ENCODE measurements at regions not wholly inside any gene's neighbourhood (a gene's known extent, or its start where the extent isn't known, plus 50 kb on each side); places are given as distances from the start of the nearest gene placed in this dataset.

- H3K27me3 ChIP-seq (ENCODE audit: control insufficient read depth, insufficient read depth, low read length), result peaks cover 4% of the 10 kb centered on the region
- no peak overlapping the region for H3K4me3 ChIP-seq (ENCODE audit: low read length)
- no peak overlapping the region for H3K27ac ChIP-seq (ENCODE audit: low read length)
- no peak overlapping the region for H3K9ac ChIP-seq (ENCODE audit: low read length)
- no peaks in the 10 kb centered on the region for H3K36me3 ChIP-seq (ENCODE audit: control insufficient read depth, low read depth, low read length)
- H3K4me1 ChIP-seq (ENCODE audit: control insufficient read depth, low read depth, low read length), result no peaks in the 10 kb centered on the region
- no peaks in the 10 kb centered on the region for H3K9me3 ChIP-seq (ENCODE audit: control insufficient read depth, low read depth, low read length)
These were observed 64.2 kb upstream of the PITRM1 start for GRCh38 chr10:3236644-3237404.

- Histone ChIP-seq H3K36me3 (ENCODE audit: control insufficient read depth, low read depth, low read length) (no peaks in the 10 kb centered on the region), H3K27me3 (ENCODE audit: control insufficient read depth, insufficient read depth, low read length) (peaks cover 4% of the 10 kb centered on the region), H3K4me1 (ENCODE audit: control insufficient read depth, low read depth, low read length) (no peaks in the 10 kb centered on the region), H3K4me3 (ENCODE audit: low read length) (no peak overlapping the region), H3K27ac (ENCODE audit: low read length) (no peak overlapping the region), H3K9me3 (ENCODE audit: control insufficient read depth, low read depth, low read length) (no peaks in the 10 kb centered on the region), H3K9ac (ENCODE audit: low read length) (no peak overlapping the region)
These were observed 63.5 kb upstream of the PITRM1 start for GRCh38 chr10:3235996-3236510.

- H3K4me1 ChIP-seq (ENCODE audit: control insufficient read depth, low read depth, low read length), result no peaks in the 10 kb centered on the region
These were observed 62.8 kb upstream of the PITRM1 start for GRCh38 chr10:3235395-3235794.

GRCh38 chr10:3233486-3233990, 61.0 kb upstream of the PITRM1 start:
- Histone ChIP-seq H3K36me3 (ENCODE audit: control insufficient read depth, low read depth, low read length) (no peaks in the 10 kb centered on the region), H3K9me3 (ENCODE audit: control insufficient read depth, low read depth, low read length) (no peaks in the 10 kb centered on the region), H3K9ac (ENCODE audit: low read length) (no peak overlapping the region), H3K27ac (ENCODE audit: low read length) (no peak overlapping the region), H3K4me1 (ENCODE audit: control insufficient read depth, low read depth, low read length) (no peaks in the 10 kb centered on the region), H3K27me3 (ENCODE audit: control insufficient read depth, insufficient read depth, low read length) (no peaks in the 10 kb centered on the region), H3K4me3 (ENCODE audit: low read length) (no peak overlapping the region)

More at GRCh38 chr10:3235395-3235794, 62.8 kb upstream of the PITRM1 start:
- Histone ChIP-seq H3K9ac (ENCODE audit: low read length) (no peak overlapping the region), H3K36me3 (ENCODE audit: control insufficient read depth, low read depth, low read length) (no peaks in the 10 kb centered on the region), H3K4me3 (ENCODE audit: low read length) (no peak overlapping the region), H3K27ac (ENCODE audit: low read length) (no peak overlapping the region), H3K27me3 (ENCODE audit: control insufficient read depth, insufficient read depth, low read length) (peaks cover 4% of the 10 kb centered on the region), H3K9me3 (ENCODE audit: control insufficient read depth, low read depth, low read length) (no peaks in the 10 kb centered on the region)

- Histone ChIP-seq H3K27me3 (ENCODE audit: control insufficient read depth, insufficient read depth, low read length) (no peaks in the 10 kb centered on the region), H3K9me3 (ENCODE audit: control insufficient read depth, low read depth, low read length) (no peaks in the 10 kb centered on the region)
These were observed 59.6 kb upstream of the PITRM1 start for GRCh38 chr10:3231951-3232730.

GRCh38 chr10:3229815-3230214, 57.2 kb upstream of the PITRM1 start:
- H3K27ac ChIP-seq (ENCODE audit: low read length), result no peak overlapping the region
- H3K9me3 ChIP-seq (ENCODE audit: control insufficient read depth, low read depth, low read length), result no peaks in the 10 kb centered on the region
- no peaks in the 10 kb centered on the region for H3K27me3 ChIP-seq (ENCODE audit: control insufficient read depth, insufficient read depth, low read length)
- no peak overlapping the region for H3K4me3 ChIP-seq (ENCODE audit: low read length)
- no peaks in the 10 kb centered on the region for H3K4me1 ChIP-seq (ENCODE audit: control insufficient read depth, low read depth, low read length)
- H3K36me3 ChIP-seq (ENCODE audit: control insufficient read depth, low read depth, low read length), result no peaks in the 10 kb centered on the region
- no peak overlapping the region for H3K9ac ChIP-seq (ENCODE audit: low read length)

More at GRCh38 chr10:3231951-3232730, 59.6 kb upstream of the PITRM1 start:
- no peak overlapping the region for H3K9ac ChIP-seq (ENCODE audit: low read length)
- H3K36me3 ChIP-seq (ENCODE audit: control insufficient read depth, low read depth, low read length), result no peaks in the 10 kb centered on the region
- no peaks in the 10 kb centered on the region for H3K4me1 ChIP-seq (ENCODE audit: control insufficient read depth, low read depth, low read length)
- no peak overlapping the region for H3K27ac ChIP-seq (ENCODE audit: low read length)
- H3K4me3 ChIP-seq (ENCODE audit: low read length), result no peak overlapping the region

GRCh38 chr10:3228629-3228945, 56.0 kb upstream of the PITRM1 start:
- Histone ChIP-seq H3K9me3 (ENCODE audit: control insufficient read depth, low read depth, low read length) (no peaks in the 10 kb centered on the region), H3K27me3 (ENCODE audit: control insufficient read depth, insufficient read depth, low read length) (no peaks in the 10 kb centered on the region), H3K36me3 (ENCODE audit: control insufficient read depth, low read depth, low read length) (no peaks in the 10 kb centered on the region), H3K4me3 (ENCODE audit: low read length) (no peak overlapping the region), H3K27ac (ENCODE audit: low read length) (no peak overlapping the region), H3K4me1 (ENCODE audit: control insufficient read depth, low read depth, low read length) (no peaks in the 10 kb centered on the region), H3K9ac (ENCODE audit: low read length) (no peak overlapping the region)

- H3K27ac ChIP-seq (ENCODE audit: low read length), result no peak overlapping the region
- H3K9me3 ChIP-seq (ENCODE audit: control insufficient read depth, low read depth, low read length), result no peaks in the 10 kb centered on the region
- H3K4me3 ChIP-seq (ENCODE audit: low read length), result no peak overlapping the region
- H3K4me1 ChIP-seq (ENCODE audit: control insufficient read depth, low read depth, low read length), result no peaks in the 10 kb centered on the region
- H3K36me3 ChIP-seq (ENCODE audit: control insufficient read depth, low read depth, low read length), result no peaks in the 10 kb centered on the region
- no peaks in the 10 kb centered on the region for H3K27me3 ChIP-seq (ENCODE audit: control insufficient read depth, insufficient read depth, low read length)
- no peak overlapping the region for H3K9ac ChIP-seq (ENCODE audit: low read length)
These were observed 54.6 kb upstream of the PITRM1 start for GRCh38 chr10:3226960-3227744.

GRCh38 chr10:3225561-3225960, 53.0 kb upstream of the PITRM1 start:
- H3K4me1 ChIP-seq (ENCODE audit: control insufficient read depth, low read depth, low read length), result no peaks in the 10 kb centered on the region
- no peak overlapping the region for H3K9ac ChIP-seq (ENCODE audit: low read length)
- H3K27ac ChIP-seq (ENCODE audit: low read length), result no peak overlapping the region
- no peaks in the 10 kb centered on the region for H3K27me3 ChIP-seq (ENCODE audit: control insufficient read depth, insufficient read depth, low read length)
- no peaks in the 10 kb centered on the region for H3K36me3 ChIP-seq (ENCODE audit: control insufficient read depth, low read depth, low read length)
- H3K9me3 ChIP-seq (ENCODE audit: control insufficient read depth, low read depth, low read length), result no peaks in the 10 kb centered on the region
- H3K4me3 ChIP-seq (ENCODE audit: low read length), result no peak overlapping the region

- no peaks in the 10 kb centered on the region for H3K4me1 ChIP-seq (ENCODE audit: control insufficient read depth, low read depth, low read length)
- no peaks in the 10 kb centered on the region for H3K27me3 ChIP-seq (ENCODE audit: control insufficient read depth, insufficient read depth, low read length)
- H3K9ac ChIP-seq (ENCODE audit: low read length), result no peak overlapping the region
- no peaks in the 10 kb centered on the region for H3K36me3 ChIP-seq (ENCODE audit: control insufficient read depth, low read depth, low read length)
- no peaks in the 10 kb centered on the region for H3K9me3 ChIP-seq (ENCODE audit: control insufficient read depth, low read depth, low read length)
- H3K27ac ChIP-seq (ENCODE audit: low read length), result no peak overlapping the region
- H3K4me3 ChIP-seq (ENCODE audit: low read length), result no peak overlapping the region
These were observed 51.7 kb upstream of the PITRM1 start for GRCh38 chr10:3224241-3224640.

- Histone ChIP-seq H3K36me3 (ENCODE audit: control insufficient read depth, low read depth, low read length) (no peaks in the 10 kb centered on the region), H3K9ac (ENCODE audit: low read length) (no peak overlapping the region), H3K9me3 (ENCODE audit: control insufficient read depth, low read depth, low read length) (no peaks in the 10 kb centered on the region), H3K4me3 (ENCODE audit: low read length) (no peak overlapping the region), H3K4me1 (ENCODE audit: control insufficient read depth, low read depth, low read length) (no peaks in the 10 kb centered on the region), H3K27me3 (ENCODE audit: control insufficient read depth, insufficient read depth, low read length) (no peaks in the 10 kb centered on the region), H3K27ac (ENCODE audit: low read length) (no peak overlapping the region)
These were observed 50.0 kb upstream of the PITRM1 start for GRCh38 chr10:3222626-3223025.
